KMS-11 (cell line): ENCODE measurements at regions not wholly inside any gene's neighbourhood (a gene's known extent, or its start where the extent isn't known, plus 50 kb on each side); places are given as distances from the start of the nearest gene placed in this dataset.

Experiments used
- H2AFZ ChIP-seq: fragments of 200-600 bp; sonication (generic); 2 replicates; pipeline ENCODE4 v1.6.1; 2016; ENCODE audit warnings: antibody characterized with exemption, mixed run types, low read depth
- H3K27ac ChIP-seq: fragments of 200-600 bp; sonication (generic); 2 replicates; pipeline ENCODE4 v1.6.1; 2016; ENCODE audit warnings: mild to moderate bottlenecking, mixed run types
- H3K27me3 ChIP-seq: fragments of 200-600 bp; sonication (generic); 2 replicates; pipeline ENCODE4 v1.6.1; 2017; ENCODE audit warnings: mild to moderate bottlenecking, low read depth, mixed run types, moderate library complexity; ENCODE audit not compliant: insufficient read depth
- H3K36me3 ChIP-seq: fragments of 200-600 bp; sonication (generic); 2 replicates; pipeline ENCODE4 v1.6.1; 2017; ENCODE audit warnings: mild to moderate bottlenecking, mixed run types; ENCODE audit not compliant: insufficient read depth
- H3K4me1 ChIP-seq: fragments of 200-600 bp; sonication (generic); 2 replicates; pipeline ENCODE4 v1.6.1; 2016; ENCODE audit warnings: mild to moderate bottlenecking, low read depth, mixed run types; ENCODE audit not compliant: poor library complexity, severe bottlenecking
- H3K4me2 ChIP-seq: fragments of 200-600 bp; sonication (generic); 2 replicates; pipeline ENCODE4 v1.7.0; 2016; ENCODE audit warnings: mild to moderate bottlenecking, mixed run types
- H3K4me3 ChIP-seq: fragments of 200-600 bp; sonication (generic); IDR thresholded peaks from 2 replicates; pipeline ENCODE4 v1.6.1; 2017; ENCODE audit warnings: low read depth, low read length, mixed read lengths; ENCODE audit not compliant: insufficient read depth
- H3K79me2 ChIP-seq: fragments of 200-600 bp; sonication (generic); 2 replicates; pipeline ENCODE4 v1.6.1; 2016; ENCODE audit warnings: low read depth, mixed run types; ENCODE audit not compliant: insufficient read depth
- H3K9ac ChIP-seq: fragments of 200-600 bp; sonication (generic); 2 replicates; pipeline ENCODE4 v1.6.1; 2016; ENCODE audit warnings: mild to moderate bottlenecking, mixed run types
- H4K20me1 ChIP-seq: fragments of 200-600 bp; sonication (generic); 2 replicates; pipeline ENCODE4 v1.6.1; 2016; ENCODE audit warnings: mild to moderate bottlenecking, mixed run types; ENCODE audit not compliant: insufficient read depth
- CTCF ChIP-seq: fragments of 200-600 bp; sonication (generic); conservative IDR thresholded peaks from 2 replicates; pipeline ENCODE4 v1.6.1; 2017; ENCODE audit warnings: low read depth, mild to moderate bottlenecking, antibody characterized with exemption, low read length, moderate library complexity, mixed read lengths

DNA sequence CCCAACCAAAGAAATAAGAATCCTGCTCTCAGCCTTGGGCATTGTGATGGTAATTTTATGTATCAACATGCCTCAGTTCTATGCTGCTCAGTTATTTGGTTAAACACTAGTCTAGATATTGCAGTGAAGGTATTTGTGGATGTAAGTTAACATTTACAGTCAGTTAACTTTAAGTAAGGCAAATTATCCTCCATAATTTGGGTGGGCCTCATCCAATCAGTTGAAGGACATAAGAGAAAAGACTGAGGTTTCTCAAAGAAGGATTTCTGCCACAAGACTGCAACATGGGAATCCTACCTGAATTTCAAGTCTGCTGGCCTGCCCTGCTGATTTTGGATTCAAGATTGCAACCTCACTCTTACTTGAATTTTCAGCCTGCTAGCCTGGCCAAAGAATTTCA lies 975.5 kb upstream of the ACVR2A start:
- Histone ChIP-seq H3K36me3 (no peaks in the 10 kb centered on the region), H3K27ac (no peak overlapping the region), H3K79me2 (no peaks in the 10 kb centered on the region), H3K4me2 (no peak overlapping the region), H3K27me3 (no peaks in the 10 kb centered on the region), H3K4me3 (no peak overlapping the region), H2AFZ (no peak overlapping the region), H3K9ac (no peak overlapping the region), H4K20me1 (no peaks in the 10 kb centered on the region), H3K4me1 (no peaks in the 10 kb centered on the region)
- no peak for TF ChIP-seq CTCF

- H3K36me3 ChIP-seq: no peaks in the 10 kb centered on the region
- no peak overlapping the region for H2AFZ ChIP-seq
- H3K4me1 ChIP-seq: no peaks in the 10 kb centered on the region
- H3K4me2 ChIP-seq: no peak overlapping the region
- no peak overlapping the region for H3K9ac ChIP-seq
- H3K4me3 ChIP-seq: no peak overlapping the region
- no peak for TF ChIP-seq CTCF
- no peaks in the 10 kb centered on the region for H4K20me1 ChIP-seq
- no peaks in the 10 kb centered on the region for H3K79me2 ChIP-seq
- H3K27ac ChIP-seq: no peak overlapping the region
- no peaks in the 10 kb centered on the region for H3K27me3 ChIP-seq
These were observed 976.8 kb upstream of the ACVR2A start for GRCh38 chr2:146868051-146868450.

- Histone ChIP-seq H3K79me2 (no peaks in the 10 kb centered on the region), H3K9ac (no peak overlapping the region), H3K4me1 (no peaks in the 10 kb centered on the region), H3K36me3 (no peaks in the 10 kb centered on the region), H3K4me2 (no peak overlapping the region), H3K4me3 (no peak overlapping the region), H4K20me1 (no peaks in the 10 kb centered on the region), H2AFZ (no peak overlapping the region), H3K27ac (no peak overlapping the region), H3K27me3 (no peaks in the 10 kb centered on the region)
- TF ChIP-seq CTCF: no peak
These were observed 977.3 kb upstream of the ACVR2A start for GRCh38 chr2:146867477-146867986.

GRCh38 chr2:146853741-146854444 lies 990.9 kb upstream of the ACVR2A start:
- Histone ChIP-seq H2AFZ (no peak overlapping the region), H4K20me1 (no peaks in the 10 kb centered on the region), H3K4me2 (no peak overlapping the region), H3K4me1 (no peaks in the 10 kb centered on the region), H3K36me3 (no peaks in the 10 kb centered on the region), H3K27ac (no peak overlapping the region), H3K9ac (no peak overlapping the region), H3K79me2 (no peaks in the 10 kb centered on the region), H3K27me3 (no peaks in the 10 kb centered on the region), H3K4me3 (no peak overlapping the region)
- TF ChIP-seq CTCF: no peak
